ENCODE measurements at regions not wholly inside any gene's neighbourhood (a gene's known extent, or its start where the extent isn't known, plus 50 kb on each side); places are given as distances from the start of the nearest gene placed in this dataset.
"Not testable (repeated sequence)": the region's sequence is repeated elsewhere in the genome, so short reads cannot be mapped to it uniquely, and the experiment has no call there.

GRCh38 chr14:104250175-104250574 lies 111.8 kb downstream of the KIF26A start:
- no peak for DNase-seq

GRCh38 chr14:104252256-104253215 lies 114.1 kb downstream of the KIF26A start:
- no peak for DNase-seq

GRCh38 chr14:104253223-104253822 lies 114.9 kb downstream of the KIF26A start:
- no peak for DNase-seq

GRCh38 chr14:104253901-104254353 lies 115.5 kb downstream of the KIF26A start:
- no peak for DNase-seq

- no peak for DNase-seq
Observed at GRCh38 chr14:104254735-104255400, 116.5 kb downstream of the KIF26A start.

GRCh38 chr14:104256025-104256424 lies 117.6 kb downstream of the KIF26A start:
- no peak for DNase-seq

- DNase-seq = no peak
Observed at GRCh38 chr14:104262515-104263514, 124.4 kb downstream of the KIF26A start.

- DNase-seq = no peak
Observed at GRCh38 chr14:104263675-104264358, 125.4 kb downstream of the KIF26A start.

- DNase-seq = no peak
Observed at GRCh38 chr14:104264495-104265265, 126.3 kb downstream of the KIF26A start.

GRCh38 chr14:104265918-104266630 lies 127.7 kb downstream of the KIF26A start:
- DNase-seq = no peak

- no peak for DNase-seq
Observed at GRCh38 chr14:104266631-104267575, 128.5 kb downstream of the KIF26A start.

- no peak for DNase-seq
Observed at GRCh38 chr14:104267895-104268294, 129.5 kb downstream of the KIF26A start.

GRCh38 chr14:104268295-104268694 lies 129.9 kb downstream of the KIF26A start:
- DNase-seq = no peak

- DNase-seq = no peak
Observed at GRCh38 chr14:104268725-104269436, 130.5 kb downstream of the KIF26A start.

GRCh38 chr14:104269511-104270241 lies 131.3 kb downstream of the KIF26A start:
- DNase-seq = not testable (repeated sequence)

- DNase-seq = no peak
Observed at GRCh38 chr14:104271391-104271790, 133.0 kb downstream of the KIF26A start.

GRCh38 chr14:104274806-104275205 lies 136.4 kb downstream of the KIF26A start:
- DNase-seq = no peak

All from NCI-H1436 (cell line).